GM18858 (cell line): ENCODE measurements at regions not wholly inside any gene's neighbourhood (a gene's known extent, or its start where the extent isn't known, plus 50 kb on each side); places are given as distances from the start of the nearest gene placed in this dataset.
"Not testable (repeated sequence)": the region's sequence is repeated elsewhere in the genome, so short reads cannot be mapped to it uniquely, and the experiment has no call there.

Experiments
- ATAC-seq: cut with Tn5 transposase; IDR thresholded peaks from one replicate; pipeline ENCODE4 v1.9.1; 2021; ENCODE audit not compliant: unreplicated experiment

DNA sequence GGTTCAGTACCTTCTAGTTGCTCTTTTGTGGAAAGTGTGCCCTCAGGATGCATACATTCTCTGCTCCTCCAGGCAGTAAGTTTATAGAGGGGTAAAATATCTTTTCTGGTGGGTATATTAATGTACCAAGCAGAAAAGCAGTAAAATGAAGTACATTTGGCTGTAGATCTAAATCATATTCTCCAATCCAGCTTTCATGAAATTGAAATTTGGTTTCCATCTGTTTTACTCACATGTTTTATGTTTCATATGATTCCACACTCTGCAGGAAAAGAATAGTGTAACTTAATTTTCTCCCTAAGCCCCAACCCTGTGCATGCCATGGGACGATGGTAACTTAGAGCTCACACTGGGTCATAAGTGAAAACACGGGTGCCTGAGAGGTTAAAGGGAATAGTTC is 172.3 kb downstream of the AKAIN1 start:
- ATAC-seq = no peak

DNA sequence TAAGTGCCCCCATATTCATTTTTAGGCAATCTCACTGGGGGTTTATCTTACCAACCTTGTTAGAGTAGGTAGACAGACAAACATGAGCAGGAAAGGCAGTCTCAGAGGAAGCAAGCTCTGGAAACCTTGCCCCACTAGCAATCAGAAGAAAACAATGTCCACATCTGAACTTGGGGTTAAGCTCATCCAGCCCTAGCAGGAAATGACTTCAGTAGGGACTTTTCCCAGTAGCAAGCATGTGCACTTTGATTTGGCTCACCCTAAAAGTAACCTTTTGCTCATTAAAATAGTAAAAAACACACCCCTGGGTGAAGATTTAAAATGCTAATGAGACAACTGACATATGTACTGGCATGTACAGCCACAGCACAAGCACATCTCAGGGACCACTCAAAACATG is 175.5 kb downstream of the AKAIN1 start:
- no peak for ATAC-seq

DNA sequence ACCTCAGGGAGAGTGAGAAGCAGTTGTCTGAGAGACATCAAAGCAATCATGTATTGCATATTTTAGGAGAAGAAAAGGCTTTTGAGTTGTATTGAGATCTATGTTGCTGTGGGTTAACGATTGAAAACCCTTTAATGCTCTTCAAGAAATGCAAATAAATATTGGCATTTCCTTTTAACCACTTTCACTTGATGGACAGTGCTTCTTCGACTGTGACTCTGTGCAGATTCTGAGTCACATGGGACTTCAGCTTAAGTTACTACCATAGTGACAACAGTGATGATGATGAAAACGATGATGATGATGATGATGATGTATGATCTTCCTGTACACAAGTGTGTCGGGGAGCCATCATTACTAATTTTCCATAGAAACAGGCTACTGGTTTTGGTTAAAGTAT is 181.8 kb downstream of the AKAIN1 start:
- ATAC-seq = no peak

DNA sequence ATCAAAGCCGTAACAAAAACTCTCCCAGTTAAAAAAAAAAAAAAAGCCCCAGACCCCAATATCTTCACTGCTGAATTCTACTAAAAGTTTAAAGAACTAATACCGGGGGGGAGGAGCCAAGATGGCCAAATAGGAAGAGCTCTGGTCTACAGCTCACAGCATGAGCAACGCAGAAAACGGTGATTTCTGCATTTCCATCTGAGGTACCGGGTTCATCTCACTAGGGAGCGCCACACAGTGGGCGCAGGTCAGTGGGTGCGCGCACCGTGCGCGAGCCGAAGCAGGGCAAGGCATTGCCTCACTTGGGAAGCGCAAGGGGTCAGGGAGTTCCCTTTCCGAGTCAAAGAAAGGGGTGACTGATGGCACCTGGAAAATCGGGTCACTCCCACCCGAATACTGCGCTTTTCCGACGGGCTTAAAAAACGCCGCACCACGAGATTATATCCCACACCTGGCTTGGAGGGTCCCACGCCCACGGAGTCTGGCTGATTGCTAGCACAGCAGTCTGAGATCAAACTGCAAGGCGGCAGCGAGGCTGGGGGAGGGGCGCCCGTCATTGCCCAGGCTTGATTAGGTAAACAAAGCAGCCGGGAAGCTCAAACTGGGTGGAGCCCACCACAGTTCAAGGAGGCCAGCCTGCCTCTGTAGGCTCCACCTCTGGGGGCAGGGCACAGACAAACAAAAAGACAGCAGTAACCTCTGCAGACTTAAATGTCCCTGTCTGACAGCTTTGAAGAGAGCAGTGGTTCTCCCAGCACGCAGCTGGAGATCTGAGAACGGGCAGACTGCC is 192.8 kb downstream of the AKAIN1 start:
- not testable (repeated sequence) for ATAC-seq

DNA sequence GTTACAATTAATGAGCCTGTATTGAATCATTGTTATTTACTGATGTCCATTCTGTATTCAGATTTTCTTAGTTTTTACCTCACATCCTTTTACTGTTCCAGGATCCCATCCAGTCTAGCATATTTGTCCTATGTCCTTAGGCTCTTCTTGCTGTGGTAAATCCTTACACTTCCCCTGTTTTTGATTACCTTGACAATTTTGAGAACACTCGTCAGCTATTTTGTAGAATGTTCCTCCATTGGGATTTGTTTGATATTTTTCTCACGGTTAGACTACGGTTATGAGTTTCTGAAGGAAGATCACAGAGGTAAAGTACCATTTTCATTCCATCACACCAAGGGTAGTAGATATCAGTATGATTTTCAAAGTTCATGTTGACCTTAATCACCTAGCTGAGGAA is 202.3 kb downstream of the AKAIN1 start:
- ATAC-seq = no peak

DNA sequence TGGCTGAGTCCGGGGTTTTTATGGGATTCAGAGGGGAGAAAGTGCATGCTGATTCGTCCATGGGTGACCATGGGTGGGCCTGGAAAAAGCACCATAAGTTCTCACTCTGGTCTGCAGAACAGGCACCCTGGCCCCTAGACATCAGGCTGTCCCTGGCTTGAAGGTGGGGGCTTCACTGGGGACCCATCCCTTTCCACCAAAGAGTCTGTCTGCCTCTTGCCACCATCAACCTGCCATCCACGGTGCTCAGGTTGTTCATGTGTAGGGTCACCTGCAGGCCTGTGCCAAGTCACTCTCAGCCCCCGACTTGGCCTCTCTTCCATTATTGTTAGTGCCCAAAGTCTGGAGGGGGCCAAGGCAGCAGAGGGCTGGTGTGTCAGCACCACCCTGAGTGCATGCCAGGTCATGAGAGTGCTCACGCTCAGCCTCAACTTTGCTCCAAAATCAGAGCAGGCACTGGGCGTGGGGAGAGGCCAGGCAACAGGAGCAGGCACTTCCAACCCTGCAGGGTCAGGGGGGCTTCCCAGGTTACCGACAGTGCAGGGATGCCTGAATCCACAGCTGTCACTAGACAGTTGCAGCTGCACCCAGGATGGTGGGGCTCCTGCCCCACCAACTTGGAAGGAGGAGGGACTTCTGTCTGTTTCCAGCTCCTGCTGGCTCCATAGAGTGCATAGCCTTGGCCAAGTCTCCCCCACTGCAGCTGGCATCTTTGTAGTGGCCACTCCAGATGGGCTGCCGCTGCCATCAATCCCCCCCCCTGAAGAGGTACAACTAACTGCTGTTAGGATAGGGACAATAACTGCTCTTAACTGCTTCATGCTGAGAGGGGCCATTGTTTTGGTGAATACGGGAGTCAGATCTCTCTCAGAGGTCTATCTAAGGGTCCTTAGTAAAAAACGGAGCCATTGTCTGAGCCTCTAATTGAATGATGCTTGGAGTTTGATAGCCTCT is 209.3 kb downstream of the AKAIN1 start:
- ATAC-seq = no peak

DNA sequence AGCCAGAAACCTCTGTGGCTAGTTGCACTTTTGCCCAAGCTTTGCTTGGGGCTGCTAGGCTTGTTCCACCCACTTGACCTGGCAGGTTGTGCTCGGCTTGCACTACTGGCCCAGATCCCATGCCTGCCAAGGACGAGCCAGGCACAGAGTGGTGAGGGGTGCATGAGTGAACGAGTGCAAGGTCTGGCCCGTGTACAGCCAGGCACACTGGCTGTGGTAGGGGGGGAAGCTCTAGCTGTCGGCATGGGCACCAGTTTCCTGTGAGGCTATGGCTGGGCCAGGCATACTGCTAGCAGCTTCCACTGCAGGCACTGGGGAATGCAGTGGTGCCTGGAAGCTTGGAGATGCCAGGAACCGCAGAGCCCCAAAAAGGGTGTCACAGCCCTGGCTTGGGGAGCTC is 210.4 kb downstream of the AKAIN1 start:
- no peak for ATAC-seq

DNA sequence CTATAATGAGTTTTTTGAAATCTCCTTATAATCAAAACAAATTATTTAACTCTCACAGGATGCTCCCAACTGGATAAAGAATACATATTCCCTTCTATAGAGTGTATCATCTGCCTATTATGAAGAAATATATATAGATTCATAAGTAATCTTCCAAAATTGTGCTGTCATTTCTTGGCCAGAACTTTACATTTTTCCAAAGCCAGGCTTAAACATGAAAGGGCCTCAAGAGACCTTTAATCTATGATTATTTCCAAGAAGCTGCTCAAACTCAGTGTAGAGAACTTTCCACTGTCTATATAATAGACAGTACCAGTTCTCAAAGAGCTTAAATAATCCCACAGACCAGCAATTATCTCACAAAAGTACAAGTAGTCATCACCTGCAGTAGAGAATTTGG is 211.0 kb downstream of the AKAIN1 start:
- ATAC-seq = no peak

DNA sequence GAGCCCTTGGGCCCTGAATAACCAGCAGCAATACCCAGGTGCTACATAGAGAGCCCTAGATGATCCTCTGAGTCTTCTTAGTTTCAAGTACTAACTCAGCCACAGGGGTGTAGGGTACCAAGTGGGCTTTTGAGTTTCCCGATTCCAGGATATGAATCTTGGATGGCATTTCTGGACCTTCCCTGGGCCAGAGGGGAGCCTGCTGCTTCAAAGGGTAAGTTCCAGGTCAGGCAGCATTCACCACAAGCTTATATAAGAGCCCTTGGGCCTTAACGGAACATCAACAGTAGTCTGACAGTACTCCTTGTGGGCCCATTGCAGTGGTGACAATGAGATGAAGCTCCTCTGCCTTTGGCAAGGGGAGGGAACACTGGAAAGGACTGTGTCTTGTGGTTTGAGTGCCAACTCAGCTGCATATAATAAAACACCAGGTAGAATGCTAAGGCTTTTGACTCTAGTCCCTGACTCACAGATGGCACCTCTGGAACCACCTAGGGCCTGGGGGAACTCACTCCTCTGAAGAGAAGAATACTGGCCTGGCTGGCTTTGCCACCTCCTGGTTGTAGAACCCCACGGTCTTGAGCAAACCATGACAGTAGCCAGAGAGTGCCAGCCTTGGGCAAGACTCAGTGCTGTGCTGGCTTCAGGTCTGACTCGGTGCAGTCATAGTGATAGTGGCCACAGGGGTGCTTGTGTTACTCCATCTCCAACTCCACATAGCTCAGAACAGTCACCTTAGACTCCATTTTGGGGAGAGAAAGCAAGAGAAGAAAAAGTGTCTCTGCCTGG is 235.7 kb downstream of the AKAIN1 start:
- no peak for ATAC-seq

DNA sequence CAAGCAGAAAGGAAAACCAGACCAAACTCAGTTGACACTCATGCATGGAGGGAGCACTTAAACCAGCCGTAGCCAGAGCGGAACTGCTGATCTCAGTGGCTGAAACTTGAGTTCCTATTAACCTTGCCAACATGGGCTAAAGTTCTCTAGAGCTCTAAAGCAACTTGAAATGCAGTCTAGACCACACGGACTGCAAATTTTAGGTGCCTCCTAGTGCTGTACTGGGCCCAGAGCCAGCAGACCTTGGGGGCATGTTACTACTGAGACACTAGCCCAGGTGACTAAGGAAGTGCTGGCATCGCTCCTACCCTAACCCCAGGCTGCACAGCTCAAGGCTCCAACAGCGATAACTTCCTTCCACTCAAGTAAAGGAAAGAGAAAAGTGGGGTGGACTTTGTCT is 236.5 kb downstream of the AKAIN1 start:
- no peak for ATAC-seq

DNA sequence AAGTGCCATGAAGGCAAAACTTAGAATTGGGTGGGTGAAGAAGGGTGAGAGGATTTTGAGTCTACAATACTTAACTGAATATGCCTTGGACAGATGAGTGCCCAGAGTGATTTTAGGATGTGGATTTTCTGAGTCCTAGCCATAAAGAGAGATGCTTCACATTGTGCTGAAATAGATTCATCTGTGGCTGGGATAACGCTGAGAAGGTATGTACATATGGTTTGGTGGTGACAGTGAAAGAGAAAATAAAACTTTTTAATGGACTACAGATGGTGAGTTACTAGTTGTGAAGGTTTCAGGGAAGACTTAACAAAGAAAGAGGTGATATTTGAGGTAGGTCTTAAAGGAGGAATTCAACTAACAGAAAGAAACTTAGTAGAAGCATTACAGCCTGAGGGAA is 265.8 kb downstream of the AKAIN1 start:
- no peak for ATAC-seq

DNA sequence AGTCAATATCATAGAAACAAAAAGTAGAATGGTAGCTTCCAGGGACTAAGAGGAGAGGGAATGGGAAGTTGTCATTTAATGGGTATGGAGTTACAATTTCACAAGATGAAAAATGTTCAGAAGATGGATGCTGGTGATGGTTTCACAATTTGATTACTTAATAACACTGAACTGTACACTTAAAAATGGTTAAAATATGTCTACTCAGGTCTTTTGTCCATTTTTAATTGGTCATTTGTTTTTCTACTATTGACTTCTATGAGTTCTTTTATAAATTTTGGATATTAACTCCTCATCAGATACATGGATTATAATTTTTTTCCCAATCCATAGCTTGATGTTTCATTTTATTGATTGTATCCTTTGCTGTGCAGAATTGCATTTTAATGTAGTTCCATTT is 275.5 kb downstream of the AKAIN1 start:
- no peak for ATAC-seq

DNA sequence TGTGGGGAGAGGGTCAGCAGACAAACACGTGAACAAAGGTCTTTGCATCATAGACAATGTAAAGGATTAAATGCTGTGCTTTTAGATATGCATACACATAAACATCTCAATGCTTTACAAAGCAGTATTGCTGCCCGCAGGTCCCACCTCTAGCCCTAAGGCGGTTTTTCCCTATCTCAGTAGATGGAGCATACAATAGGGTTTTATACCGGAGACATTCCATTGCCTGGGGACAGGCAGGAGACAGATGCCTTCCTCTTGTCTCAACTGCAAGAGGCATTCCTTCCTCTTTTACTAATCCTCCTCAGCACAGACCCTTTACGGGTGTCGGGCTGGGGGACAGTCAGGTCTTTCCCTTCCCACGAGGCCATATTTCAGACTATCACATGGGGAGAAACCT is 279.5 kb downstream of the AKAIN1 start:
- not testable (repeated sequence) for ATAC-seq

DNA sequence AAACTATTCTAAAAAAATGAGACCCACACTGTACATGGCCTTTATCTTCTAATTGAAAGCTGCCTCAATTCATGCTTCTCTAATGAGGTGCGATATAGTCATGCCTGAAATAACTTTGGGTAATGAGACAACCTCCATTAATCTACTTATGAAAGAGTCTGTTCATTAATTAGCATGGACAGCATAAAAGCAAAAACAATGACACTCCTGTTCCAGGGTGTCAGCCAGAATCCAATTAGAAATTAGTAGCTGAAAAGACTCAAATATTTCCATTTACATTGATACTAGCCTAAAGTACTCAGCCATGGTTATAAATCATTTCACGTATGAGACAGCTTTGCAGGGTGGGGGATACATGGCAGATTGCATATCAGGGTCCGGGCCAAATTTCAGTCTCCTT is 288.7 kb downstream of the AKAIN1 start:
- ATAC-seq = no peak

DNA sequence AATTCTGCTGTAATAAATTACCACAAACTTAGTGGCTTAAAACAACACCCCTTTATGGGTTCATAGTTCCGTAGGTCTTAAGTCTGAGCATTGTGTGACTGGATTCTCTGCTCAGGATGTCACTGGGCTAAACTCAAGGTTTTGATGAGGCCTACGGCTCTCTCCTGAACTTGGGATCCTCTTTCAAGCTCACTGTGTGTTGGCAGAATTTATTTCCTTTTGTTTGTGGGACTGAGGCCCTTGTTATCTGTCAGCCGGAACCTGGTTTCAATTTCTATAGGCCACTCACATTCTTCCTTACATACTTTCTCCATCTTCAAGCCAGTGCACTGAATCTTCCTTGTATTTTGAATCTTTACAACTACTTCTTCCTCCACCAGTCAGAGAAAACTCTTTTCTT is 290.2 kb downstream of the AKAIN1 start:
- ATAC-seq = no peak

DNA sequence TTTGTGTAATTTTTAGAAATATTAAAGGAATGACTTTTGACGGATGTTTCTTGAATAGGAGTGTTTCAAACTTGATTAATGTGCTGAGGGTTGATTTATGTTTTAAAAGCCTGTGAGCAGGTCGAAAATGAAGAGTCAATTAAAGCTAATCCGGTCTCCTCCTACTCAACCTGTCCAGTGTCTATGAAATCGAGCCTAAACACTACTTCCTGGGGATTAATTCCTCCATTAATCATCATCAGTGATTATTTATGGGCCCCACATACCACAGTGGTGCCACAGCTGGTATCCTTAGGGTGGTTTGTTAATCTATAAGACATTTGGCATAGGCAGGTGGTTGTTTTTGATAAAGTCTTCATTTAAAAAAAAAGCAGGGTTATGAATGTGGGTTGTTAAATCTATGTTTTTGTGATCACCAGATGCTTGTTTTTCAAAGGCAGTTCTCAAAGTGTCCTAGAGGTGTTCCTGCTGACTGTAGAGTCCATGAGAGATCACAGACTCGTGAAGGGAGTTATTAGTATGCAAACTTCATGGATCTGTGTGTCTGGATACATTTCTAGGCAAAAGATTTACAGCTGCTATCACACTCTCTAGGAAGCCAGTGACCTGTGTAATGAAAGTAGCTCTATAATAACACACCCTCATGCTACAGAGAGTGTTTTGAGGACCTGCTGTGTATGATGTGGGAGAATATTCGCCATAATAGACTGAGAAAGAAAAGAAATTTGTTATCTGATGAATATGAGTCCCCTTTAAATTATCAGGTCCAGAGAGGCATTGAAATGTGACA is 308.6 kb downstream of the AKAIN1 start:
- ATAC-seq = no peak

DNA sequence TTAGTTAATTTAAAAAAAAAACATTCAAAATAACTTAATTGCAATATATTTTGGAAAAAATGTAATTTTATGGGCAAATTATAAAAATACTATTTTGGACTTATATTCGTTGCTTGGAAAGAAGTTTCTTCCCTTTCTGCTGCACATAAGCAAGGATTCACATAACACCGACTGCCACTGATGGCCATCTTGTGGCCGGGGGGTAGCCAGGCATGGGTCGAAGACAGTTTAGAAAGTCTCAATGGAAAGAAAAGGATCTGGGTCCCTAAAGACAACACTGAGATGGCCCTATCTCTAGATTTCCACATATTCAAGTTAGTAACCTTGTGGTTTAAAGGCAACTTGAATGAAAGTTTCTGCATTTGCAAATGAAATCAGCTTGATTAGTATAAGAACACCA is 318.6 kb downstream of the AKAIN1 start:
- ATAC-seq = no peak

DNA sequence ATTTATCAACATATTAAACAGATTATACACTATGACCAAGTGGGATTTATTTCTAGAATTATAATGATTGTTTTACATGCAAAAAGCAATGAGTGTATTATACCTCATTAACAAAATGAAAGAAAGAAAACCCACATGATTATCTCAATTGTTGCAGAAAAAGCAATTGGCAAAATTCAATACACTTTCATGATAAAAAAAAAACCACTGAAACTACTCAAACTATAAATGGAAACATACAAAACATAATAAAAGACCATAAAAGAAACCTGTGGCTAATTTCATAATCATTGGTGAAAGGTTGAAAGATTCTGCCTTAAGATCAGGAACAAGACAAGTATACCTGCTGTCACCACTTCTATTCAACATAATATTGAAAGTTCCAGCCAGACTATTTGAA is 325.9 kb downstream of the AKAIN1 start:
- no peak for ATAC-seq

DNA sequence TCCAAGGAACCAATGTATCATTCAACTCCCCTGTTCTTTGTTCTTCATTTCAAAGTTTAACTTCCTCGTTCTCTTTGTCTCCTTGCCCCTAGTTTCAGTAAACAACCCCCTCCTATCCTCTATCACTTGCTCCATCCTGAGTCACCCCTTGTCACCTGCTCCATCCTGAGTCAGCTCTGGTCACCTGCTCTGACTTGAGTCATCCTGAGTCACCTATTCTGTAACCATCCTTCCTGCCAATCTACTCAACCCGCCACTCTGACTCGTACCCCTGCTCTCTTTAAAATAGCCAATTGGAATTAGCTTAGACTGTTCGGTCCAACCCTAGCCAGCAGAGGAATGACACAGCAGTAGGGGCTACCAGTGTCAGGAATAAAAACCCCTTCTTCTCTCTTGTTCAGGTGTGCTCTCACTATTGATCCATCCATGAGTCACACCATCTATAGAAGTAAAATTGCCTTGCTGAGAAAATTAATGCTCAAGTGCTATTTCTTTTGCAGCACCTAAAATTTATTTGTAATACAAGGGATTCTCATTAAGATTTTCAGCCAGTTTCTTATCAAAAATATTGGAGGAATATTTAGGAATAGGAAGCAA is 326.8 kb downstream of the AKAIN1 start:
- ATAC-seq = no peak

DNA sequence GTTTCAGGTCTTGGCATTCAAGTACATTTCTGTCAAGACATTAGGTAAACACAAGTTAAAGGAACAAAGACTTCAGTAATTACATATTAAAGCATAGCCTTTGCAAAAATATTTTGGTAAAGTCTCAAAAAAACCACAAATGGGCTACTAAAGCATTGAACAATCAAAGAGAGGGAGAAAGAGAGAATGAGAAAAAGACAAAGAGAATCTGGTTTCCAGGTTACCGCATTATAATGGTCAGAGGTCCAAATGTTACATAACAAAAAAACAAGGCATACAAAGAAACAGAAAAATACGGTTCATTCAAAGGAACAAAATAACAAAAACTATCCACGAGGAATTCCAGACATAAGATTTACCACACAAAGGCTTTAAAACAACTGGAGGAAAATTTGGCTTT is 327.9 kb downstream of the AKAIN1 start:
- ATAC-seq = no peak
